Fibroblast of skin of right quadriceps (primary cell): ENCODE measurements at regions not wholly inside any gene's neighbourhood (a gene's known extent, or its start where the extent isn't known, plus 50 kb on each side); places are given as distances from the start of the nearest gene placed in this dataset.

ENCODE experiments used
- DNase-seq: peaks from one replicate; pipeline ENCODE4 v3.0.0-alpha.2; 2013

- peak; percentile 3 for DNase-seq
Observed at GRCh38 chr16:76729525-76729924, 452.3 kb downstream of the CNTNAP4 start.

- DNase-seq: no peak
Observed at GRCh38 chr16:76732894-76733293, 455.7 kb downstream of the CNTNAP4 start.

GRCh38 chr16:76741623-76742022, 449.4 kb upstream of the MON1B start:
- no peak for DNase-seq

GRCh38 chr16:76748461-76749348, 442.3 kb upstream of the MON1B start:
- DNase-seq: no peak

- DNase-seq: no peak
Observed at GRCh38 chr16:76749780-76750375, 441.1 kb upstream of the MON1B start.

- DNase-seq: no peak
Observed at GRCh38 chr16:76755496-76755895, 435.5 kb upstream of the MON1B start.

- DNase-seq: no peak
Observed at GRCh38 chr16:76756423-76756822, 434.6 kb upstream of the MON1B start.

- peak; percentile 12 for DNase-seq
Observed at GRCh38 chr16:76756951-76757350, 434.0 kb upstream of the MON1B start.

DNA sequence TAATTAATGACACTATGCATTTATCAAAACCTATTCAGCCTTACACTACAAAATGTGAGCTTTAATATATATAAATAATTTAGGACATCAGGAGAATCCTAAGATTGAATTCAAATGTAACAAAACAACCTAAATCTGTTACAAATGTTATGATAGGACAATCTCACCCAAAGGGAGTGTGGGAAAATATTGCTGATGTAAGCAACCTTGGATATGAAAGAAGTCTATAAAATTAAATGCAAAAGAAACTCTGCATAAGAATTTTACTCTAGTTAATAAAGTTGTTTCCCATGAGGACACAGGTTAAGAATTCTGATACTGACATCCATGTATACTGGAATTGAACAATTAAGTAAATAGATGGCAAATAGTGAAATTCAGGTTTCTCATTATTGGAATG, 424.5 kb upstream of the MON1B start:
- DNase-seq: no peak

- DNase-seq: no peak
Observed at GRCh38 chr16:76768316-76768715, 422.7 kb upstream of the MON1B start.

GRCh38 chr16:76768948-76769347, 422.0 kb upstream of the MON1B start:
- DNase-seq: no peak

- DNase-seq: no peak
Observed at GRCh38 chr16:76771216-76771615, 419.8 kb upstream of the MON1B start.

DNA sequence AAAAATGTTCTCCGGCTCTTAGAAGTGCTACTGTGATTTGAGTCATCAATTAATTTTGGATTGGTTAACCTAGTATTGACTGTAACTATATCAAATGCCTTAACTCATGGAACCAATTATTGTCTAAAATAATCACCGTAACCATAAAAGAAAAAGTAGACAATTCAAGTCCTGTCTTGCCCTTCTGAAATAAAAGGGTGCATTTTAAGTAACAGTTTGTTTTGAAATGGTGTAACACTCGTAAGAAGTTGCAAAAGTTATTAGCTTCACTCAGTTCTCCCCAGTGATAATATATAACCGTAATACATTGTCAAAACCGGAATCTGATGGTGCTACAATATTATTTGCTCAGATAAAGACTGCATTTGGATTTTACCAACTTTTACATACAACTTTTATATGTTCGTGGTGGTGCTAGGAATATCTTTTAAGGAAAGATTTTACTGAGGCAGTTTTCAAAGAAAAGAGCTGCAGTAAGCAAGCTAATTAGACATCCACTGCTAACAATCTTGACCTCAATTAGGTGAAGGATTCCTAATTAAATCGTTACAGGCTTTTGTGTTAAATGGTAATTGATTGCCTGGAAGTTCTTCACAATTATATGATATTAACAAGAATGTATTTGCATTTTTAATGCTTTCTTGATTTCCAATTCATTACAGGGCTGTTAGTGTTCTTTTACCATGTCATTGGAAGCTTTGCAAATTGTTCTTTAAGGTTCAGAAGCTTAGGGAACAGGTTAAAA, 413.1 kb upstream of the MON1B start:
- no peak for DNase-seq

GRCh38 chr16:76780556-76780955, 410.4 kb upstream of the MON1B start:
- no peak for DNase-seq

DNA sequence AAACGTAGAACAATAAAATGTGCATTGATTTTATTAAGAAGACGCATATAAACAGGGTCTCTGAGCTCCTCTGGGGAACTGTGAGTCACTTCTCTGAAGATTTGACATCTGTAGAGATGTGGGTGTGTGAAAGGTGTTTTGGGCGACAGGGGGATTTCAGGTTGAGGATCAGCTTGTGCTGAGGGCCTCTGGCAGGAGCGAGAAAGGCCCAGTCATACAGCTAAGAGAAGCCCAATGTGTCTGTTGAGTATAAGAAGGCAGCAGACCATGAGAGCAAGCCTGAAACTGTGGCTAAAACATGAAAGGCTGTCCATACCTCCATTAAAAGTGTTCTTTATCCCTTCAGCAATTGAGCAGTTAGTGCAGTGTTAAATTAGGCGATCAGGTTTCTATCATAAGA, 406.5 kb upstream of the MON1B start:
- no peak for DNase-seq

- no peak for DNase-seq
Observed at GRCh38 chr16:76787394-76787793, 403.6 kb upstream of the MON1B start.

DNA sequence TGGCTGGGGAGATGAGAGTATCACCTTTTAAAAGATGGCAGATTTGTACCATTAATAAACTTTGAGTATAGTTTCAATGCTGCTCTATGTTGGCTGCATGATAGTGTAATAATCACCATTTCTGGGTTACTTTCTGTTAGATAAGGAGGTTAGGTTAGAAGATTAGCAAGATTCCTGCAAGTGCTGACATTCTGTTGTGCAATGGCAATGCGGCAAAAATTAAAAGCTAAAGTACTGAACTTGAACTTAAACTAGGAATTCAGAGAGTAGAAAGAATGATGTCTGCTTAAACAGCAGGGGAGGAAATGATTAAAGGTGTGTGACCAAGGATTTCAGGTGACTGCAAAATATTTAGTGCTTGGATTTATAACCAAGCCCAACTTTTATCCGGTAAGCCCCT, 399.8 kb upstream of the MON1B start:
- no peak for DNase-seq

- DNase-seq: no peak
Observed at GRCh38 chr16:76796416-76796815, 394.6 kb upstream of the MON1B start.

GRCh38 chr16:76796978-76797377, 394.0 kb upstream of the MON1B start:
- no peak for DNase-seq

DNA sequence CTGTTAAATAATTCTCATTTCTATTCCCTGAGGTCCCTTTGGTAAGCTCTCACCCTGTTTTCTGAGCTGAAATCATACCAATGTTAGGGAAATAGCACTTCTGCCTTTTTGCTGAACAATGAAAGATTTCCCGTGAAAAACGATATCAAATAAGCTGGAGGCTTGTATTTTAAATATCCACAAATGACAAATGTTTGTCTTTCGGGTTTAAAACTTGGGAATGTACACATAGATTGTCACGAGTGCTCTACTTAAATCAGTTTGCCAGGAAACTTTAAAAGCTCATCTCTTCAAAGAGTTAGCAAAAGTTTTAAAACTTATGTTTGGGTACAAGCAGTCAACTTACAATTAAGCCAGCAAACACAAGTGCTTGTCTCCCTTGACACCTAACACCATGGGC, 393.5 kb upstream of the MON1B start:
- no peak for DNase-seq

DNA sequence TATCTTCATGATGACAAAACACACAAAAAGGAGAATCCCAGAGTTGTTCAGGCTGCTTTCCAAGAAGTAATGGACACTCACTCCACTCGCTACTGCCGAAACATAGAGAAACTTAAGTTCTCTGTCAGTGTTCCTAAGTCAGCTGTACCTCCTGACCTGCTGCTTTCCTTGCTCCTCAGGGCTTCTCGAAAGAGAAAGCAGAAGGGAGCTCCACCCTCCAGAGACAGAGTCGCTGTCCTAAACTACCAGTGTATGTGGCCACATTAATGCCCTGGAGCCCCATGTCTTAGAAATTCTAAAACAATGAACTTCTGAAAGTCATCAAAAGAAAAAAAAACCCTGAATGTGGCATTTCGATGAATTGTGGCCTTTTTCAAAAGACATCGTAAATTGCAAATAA, 390.8 kb upstream of the MON1B start:
- no peak for DNase-seq

- DNase-seq: no peak
Observed at GRCh38 chr16:76801357-76801756, 389.6 kb upstream of the MON1B start.

GRCh38 chr16:76816475-76816874, 374.5 kb upstream of the MON1B start:
- DNase-seq: no peak
